Globus pallidus (tissue), 1 donor: ENCODE measurements at regions not wholly inside any gene's neighbourhood (a gene's known extent, or its start where the extent isn't known, plus 50 kb on each side); places are given as distances from the start of the nearest gene placed in this dataset.
A peak's percentile ranks its signal among the peaks of the same experiment; 100 is the strongest.
"Not testable (repeated sequence)": the region's sequence is repeated elsewhere in the genome, so short reads cannot be mapped to it uniquely, and the experiment has no call there.

Experiments used
- DNase-seq: peaks from one replicate; pipeline ENCODE4 v3.0.0-alpha.2; 2015; ENCODE audit warnings: low spot score

GRCh38 chr2:241957276-241957675 is 87.7 kb downstream of the RTP5 start:
- DNase-seq: no peak

GRCh38 chr2:241958818-241959545 is 89.5 kb downstream of the RTP5 start:
- no peak for DNase-seq

- DNase-seq: no peak
These were observed 90.3 kb downstream of the RTP5 start for GRCh38 chr2:241959751-241960269.

- DNase-seq: no peak
These were observed 91.9 kb downstream of the RTP5 start for GRCh38 chr2:241961454-241961853.

- no peak for DNase-seq
These were observed 94.6 kb downstream of the RTP5 start for GRCh38 chr2:241964133-241964532.

GRCh38 chr2:241965931-241966412 is 96.4 kb downstream of the RTP5 start:
- DNase-seq: peak; percentile 29

- no peak for DNase-seq
These were observed 97.3 kb downstream of the RTP5 start for GRCh38 chr2:241966647-241967466.

- no peak for DNase-seq
These were observed 98.1 kb downstream of the RTP5 start for GRCh38 chr2:241967467-241968144.

- no peak for DNase-seq
These were observed 98.9 kb downstream of the RTP5 start for GRCh38 chr2:241968417-241968816.

- not testable (repeated sequence) for DNase-seq
These were observed 99.7 kb downstream of the RTP5 start for GRCh38 chr2:241969182-241969581.

GRCh38 chr2:241970716-241971115 is 101.2 kb downstream of the RTP5 start:
- no peak for DNase-seq

- no peak for DNase-seq
These were observed 104.6 kb downstream of the RTP5 start for GRCh38 chr2:241974096-241974495.

GRCh38 chr2:241974851-241975592 is 105.5 kb downstream of the RTP5 start:
- no peak for DNase-seq

GRCh38 chr2:241975593-241976284 is 106.2 kb downstream of the RTP5 start:
- no peak for DNase-seq

GRCh38 chr2:241976296-241976695 is 106.8 kb downstream of the RTP5 start:
- no peak for DNase-seq

GRCh38 chr2:241977557-241978300 is 108.2 kb downstream of the RTP5 start:
- no peak for DNase-seq

GRCh38 chr2:241978670-241979069 is 109.1 kb downstream of the RTP5 start:
- DNase-seq: no peak

- no peak for DNase-seq
These were observed 110.7 kb downstream of the RTP5 start for GRCh38 chr2:241980193-241980592.

GRCh38 chr2:241981076-241981700 is 111.7 kb downstream of the RTP5 start:
- no peak for DNase-seq
